ENCODE measurements at regions not wholly inside any gene's neighbourhood (a gene's known extent, or its start where the extent isn't known, plus 50 kb on each side); places are given as distances from the start of the nearest gene placed in this dataset.

GRCh38 chr14:45743884-45744283, 490.9 kb upstream of the MIS18BP1 start:
- TF ChIP-seq POU5F1 (IDR thresholded peaks at IDR 0.05; ENCODE audit: borderline replicate concordance, low read depth, low read length, partially characterized antibody) (no peak), CTCF (IDR thresholded peaks at IDR 0.05 in 2 of 3, conservative IDR thresholded peaks at IDR 0.05 in 1 of 3; ENCODE audit: insufficient read depth in 2 of 3, low read depth in 1 of 3, low read length in 3 of 3) (no peak), POLR2A (conservative IDR thresholded peaks at IDR 0.05) (no peak), CBX8 (IDR thresholded peaks at IDR 0.05; ENCODE audit: borderline replicate concordance, extremely low read depth, low read depth, low read length, poor library complexity, severe bottlenecking) (no peak), ZNF274 (IDR thresholded peaks at IDR 0.05; ENCODE audit: borderline replicate concordance, low read depth, low read length) (no peak), EZH2 (IDR thresholded peaks at IDR 0.05; ENCODE audit: borderline replicate concordance, low read depth, low read length) (no peak)
